Caco-2 (cell line): ENCODE measurements at regions not wholly inside any gene's neighbourhood (a gene's known extent, or its start where the extent isn't known, plus 50 kb on each side); places are given as distances from the start of the nearest gene placed in this dataset.
A peak's percentile ranks its signal among the peaks of the same experiment; 100 is the strongest.

Experiments
- BruUV-seq: library from RNA; stranded (reverse); fragments of 400-500 nt; replicated peaks from 2 replicates; lab custom pipeline; 2021; lab: Mats Ljungman, UMichigan
- CTCF ChIA-PET: fragments of 300-600 bp; sonication (Branson Sonifier 250); formaldehyde crosslinking; loops from one replicate; lab custom pipeline; 2022; ENCODE audit warnings: antibody characterized with exemption; lab: Charles Lee
- POLR2A ChIA-PET: fragments of 300-600 bp; sonication (Branson Sonifier 250); formaldehyde crosslinking; loops from one replicate; lab custom pipeline; 2022; ENCODE audit warnings: antibody characterized with exemption; lab: Charles Lee
- DNase-seq, 2 experiments: peaks; one replicate each; pipeline versions ENCODE4 v3.0.0 to v3.0.0-alpha.2; 2020 to 2022
- H3K27me3 ChIP-seq: replicated peaks from 2 replicates; pipeline ENCODE4 v1.6.0; 2011; ENCODE audit warnings: low read length; ENCODE audit not compliant: control insufficient read depth, insufficient read depth
- H3K36me3 ChIP-seq: 2 replicates; pipeline ENCODE4 v1.5.1; 2011; ENCODE audit warnings: low read length; ENCODE audit not compliant: control insufficient read depth, insufficient read depth
- H3K4me1 ChIP-seq: fragments of 250-450 bp; sonication (Bioruptor Pico); 2 replicates; pipeline ENCODE4 v1.5.1; 2020; ENCODE audit warnings: mild to moderate bottlenecking
- H3K4me3 ChIP-seq: 2 replicates; pipeline ENCODE4 v1.5.1; 2011; ENCODE audit warnings: low read depth, mild to moderate bottlenecking, control low read depth, low read length
- H3K9me3 ChIP-seq: fragments of 250-450 bp; sonication (Bioruptor Pico); 2 replicates; pipeline ENCODE4 v1.5.1; 2020; ENCODE audit warnings: mild to moderate bottlenecking, moderate library complexity
- H3K27ac Mint-ChIP-seq: one replicate; pipeline ENCODE4 v1.8.0; 2022; ENCODE audit warnings: mixed read lengths; ENCODE audit not compliant: unreplicated experiment
- H3K27me3 Mint-ChIP-seq: one replicate; pipeline ENCODE4 v1.8.0; 2022; ENCODE audit warnings: mixed read lengths; ENCODE audit not compliant: insufficient read depth, unreplicated experiment
- H3K36me3 Mint-ChIP-seq: one replicate; pipeline ENCODE4 v1.8.0; 2022; ENCODE audit warnings: mild to moderate bottlenecking, mixed read lengths; ENCODE audit not compliant: insufficient read depth, unreplicated experiment
- H3K4me1 Mint-ChIP-seq: one replicate; pipeline ENCODE4 v1.8.0; 2022; ENCODE audit warnings: low read depth, mixed read lengths; ENCODE audit not compliant: unreplicated experiment
- H3K4me3 Mint-ChIP-seq: one replicate; pipeline ENCODE4 v1.8.0; 2022; ENCODE audit warnings: mild to moderate bottlenecking, moderate library complexity, mixed read lengths; ENCODE audit not compliant: unreplicated experiment
- H3K9me3 Mint-ChIP-seq: one replicate; pipeline ENCODE4 v1.8.0; 2022; ENCODE audit warnings: mixed read lengths; ENCODE audit not compliant: unreplicated experiment
- intact Hi-C: fragments of 100-400 bp; cut with micrococcal nuclease; formaldehyde crosslinking; loops from one replicate; pipeline ENCODE4 v1.10.0; 2022; ENCODE audit not compliant: unreplicated experiment
- TF ChIP-seq, protein P1 (sequence below), 2 experiments: fragments of 200-600 bp in 1 of 2; IDR thresholded peaks; 1 replicate in 1 of 2; 2 replicates in 1 of 2; pipeline versions ENCODE4 v1.5.1 to v1.8.0; 2011 to 2022; ENCODE audit warnings: antibody characterized with exemption in 1 of 2, control low read depth in 1 of 2, inconsistent platforms in 1 of 2, low read depth in 1 of 2, low read length in 1 of 2, mild to moderate bottlenecking in 1 of 2, moderate library complexity in 1 of 2; ENCODE audit not compliant: insufficient read depth in 1 of 2, severe bottlenecking in 1 of 2, unreplicated experiment in 1 of 2

DNA sequence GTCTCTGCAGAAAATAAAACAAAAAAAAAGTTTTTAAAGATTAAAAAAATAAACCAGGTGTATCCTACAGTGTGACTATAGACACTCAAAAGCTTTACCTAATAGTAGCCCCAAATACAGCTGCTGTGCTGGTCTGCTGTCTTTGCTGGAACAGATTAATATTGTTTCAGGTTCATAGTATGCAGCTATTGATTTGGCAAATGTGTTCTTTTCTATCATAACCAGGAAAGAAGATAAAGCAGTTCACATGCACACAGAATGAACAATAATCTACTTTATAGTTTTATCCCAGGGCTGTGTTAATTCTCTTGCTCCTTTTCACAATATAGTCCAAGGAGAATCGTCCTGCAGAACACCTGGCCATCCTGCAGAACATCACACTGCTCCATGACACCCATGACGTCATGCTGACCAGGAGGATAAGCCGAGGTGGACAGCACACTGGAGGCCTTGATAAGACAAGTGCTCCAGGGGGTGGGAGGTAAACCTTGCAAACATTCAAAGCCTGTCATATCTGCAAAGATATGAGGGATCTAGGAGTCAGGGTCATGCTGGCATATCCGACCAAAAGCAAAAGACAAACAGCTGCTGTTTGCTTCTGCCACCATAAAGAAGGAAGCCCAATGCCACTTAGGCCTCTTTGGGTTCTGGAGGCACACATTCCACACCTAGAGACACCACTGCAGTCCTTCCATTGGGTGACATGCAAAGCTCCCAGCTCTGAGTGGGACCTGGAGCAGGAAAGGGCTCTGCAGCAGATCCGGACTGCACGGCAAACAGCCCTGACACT lies 86.1 kb upstream of the SLC2A1 start:
- TF ChIP-seq, protein P1, sequence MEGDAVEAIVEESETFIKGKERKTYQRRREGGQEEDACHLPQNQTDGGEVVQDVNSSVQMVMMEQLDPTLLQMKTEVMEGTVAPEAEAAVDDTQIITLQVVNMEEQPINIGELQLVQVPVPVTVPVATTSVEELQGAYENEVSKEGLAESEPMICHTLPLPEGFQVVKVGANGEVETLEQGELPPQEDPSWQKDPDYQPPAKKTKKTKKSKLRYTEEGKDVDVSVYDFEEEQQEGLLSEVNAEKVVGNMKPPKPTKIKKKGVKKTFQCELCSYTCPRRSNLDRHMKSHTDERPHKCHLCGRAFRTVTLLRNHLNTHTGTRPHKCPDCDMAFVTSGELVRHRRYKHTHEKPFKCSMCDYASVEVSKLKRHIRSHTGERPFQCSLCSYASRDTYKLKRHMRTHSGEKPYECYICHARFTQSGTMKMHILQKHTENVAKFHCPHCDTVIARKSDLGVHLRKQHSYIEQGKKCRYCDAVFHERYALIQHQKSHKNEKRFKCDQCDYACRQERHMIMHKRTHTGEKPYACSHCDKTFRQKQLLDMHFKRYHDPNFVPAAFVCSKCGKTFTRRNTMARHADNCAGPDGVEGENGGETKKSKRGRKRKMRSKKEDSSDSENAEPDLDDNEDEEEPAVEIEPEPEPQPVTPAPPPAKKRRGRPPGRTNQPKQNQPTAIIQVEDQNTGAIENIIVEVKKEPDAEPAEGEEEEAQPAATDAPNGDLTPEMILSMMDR (IDR thresholded peaks at IDR 0.05; ENCODE audit: insufficient read depth in 1 of 2, low read depth in 1 of 2, low read length in 1 of 2, severe bottlenecking in 1 of 2, unreplicated experiment in 1 of 2) = no peak
- Histone ChIP-seq H3K4me1 (peaks cover 65% of the 10 kb centered on the region), H3K9me3 (no peaks in the 10 kb centered on the region), H3K27me3 (no peaks in the 10 kb centered on the region), H3K36me3 (no peaks in the 10 kb centered on the region), H3K4me3 (no peak overlapping the region)
- peak overlapping the region; percentile 81 for H3K27ac Mint-ChIP-seq
- ChIA-PET POLR2A (interaction anchor here (0.5 to 1.1 kb wide), 2 partner anchors 34 to 36 kb away, joined by 3 to 5 read pairs; no protein-coding TSS in a partner anchor), CTCF (interaction anchor here (1.1 to 1.4 kb wide), 2 partner anchors 8 to 29 kb away, joined by 3 read pairs; no protein-coding TSS in a partner anchor)
- no peak overlapping the region for H3K4me3 Mint-ChIP-seq
- intact Hi-C loops = loop anchor here (2.0 kb wide), 2 partner anchors 36 to 64 kb away; no protein-coding TSS in a partner anchor
- no peaks in the 10 kb centered on the region for H3K27me3 Mint-ChIP-seq
- peaks cover 33% of the 10 kb centered on the region for H3K4me1 Mint-ChIP-seq
- no peaks in the 10 kb centered on the region for H3K9me3 Mint-ChIP-seq
- BruUV-seq = no TSS peak
- DNase-seq = peak; percentile 76 to 88
- peaks cover 5% of the 10 kb centered on the region for H3K36me3 Mint-ChIP-seq

DNA sequence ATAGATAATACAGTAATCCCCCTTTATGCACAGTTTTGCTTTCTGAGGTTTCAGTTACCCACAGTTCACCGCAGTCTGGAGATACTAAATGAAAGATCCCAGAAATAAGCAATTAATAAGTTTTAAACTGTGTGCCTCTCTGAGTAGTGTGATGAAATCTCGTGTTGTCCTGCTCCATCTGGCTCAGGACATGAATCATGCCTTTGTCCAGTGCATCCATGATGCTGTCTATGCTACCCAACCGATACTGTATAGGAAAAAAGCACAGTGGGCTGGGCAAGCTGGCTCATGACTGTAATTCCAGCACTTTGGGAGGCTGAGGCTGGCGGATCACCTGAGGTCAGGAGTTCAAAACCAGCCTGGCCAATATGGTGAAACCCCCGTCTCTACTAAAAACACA lies 85.0 kb upstream of the SLC2A1 start:
- CTCF ChIA-PET = no interaction called here

DNA sequence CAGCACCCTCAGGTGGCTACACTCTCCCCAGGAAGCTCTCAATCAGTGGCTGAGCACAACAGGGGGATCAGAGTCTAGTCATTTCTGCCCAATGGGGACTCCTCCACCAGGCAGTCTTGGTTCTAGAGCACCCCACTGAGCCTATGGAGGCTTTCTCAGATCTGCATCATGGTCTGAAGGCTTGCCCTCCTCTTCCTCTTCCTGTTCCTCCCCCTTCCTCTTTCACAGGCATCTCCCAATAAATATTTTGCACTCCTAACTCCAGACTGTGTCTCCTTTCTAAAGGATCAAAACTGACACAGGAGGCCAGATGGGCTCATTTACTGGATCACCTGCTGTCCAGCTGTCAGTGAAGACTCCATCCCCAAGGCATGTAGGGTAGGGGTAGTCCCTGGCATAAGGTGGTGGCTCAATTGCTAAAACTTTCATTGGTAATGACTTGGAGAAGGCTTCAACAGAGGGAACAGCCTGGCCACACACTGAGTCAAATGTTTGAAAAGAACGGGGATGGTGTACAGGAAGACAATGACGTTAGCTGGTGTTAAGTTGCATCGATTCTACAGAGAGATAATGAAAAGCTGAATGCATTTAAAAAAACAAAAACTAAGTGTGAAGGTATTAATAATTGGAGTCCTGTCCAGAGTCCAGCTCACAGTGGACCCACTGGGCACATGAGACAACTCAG lies 84.2 kb upstream of the SLC2A1 start:
- peak overlapping the region; percentile 31 for H3K27ac Mint-ChIP-seq
- ChIA-PET CTCF (no interaction called here), POLR2A (no interaction called here)
- intact Hi-C loops = no loop called here
- no peaks in the 10 kb centered on the region for H3K9me3 Mint-ChIP-seq
- peaks cover 18% of the 10 kb centered on the region for H3K4me1 Mint-ChIP-seq
- no peak overlapping the region for H3K4me3 Mint-ChIP-seq
- Histone ChIP-seq H3K4me3 (no peak overlapping the region), H3K27me3 (no peaks in the 10 kb centered on the region), H3K9me3 (no peaks in the 10 kb centered on the region), H3K4me1 (peaks cover 70% of the 10 kb centered on the region), H3K36me3 (no peaks in the 10 kb centered on the region)
- BruUV-seq = no TSS peak
- H3K27me3 Mint-ChIP-seq = no peaks in the 10 kb centered on the region
- DNase-seq = no peak
- TF ChIP-seq, protein P1 (IDR thresholded peaks at IDR 0.05; ENCODE audit: insufficient read depth in 1 of 2, low read depth in 1 of 2, low read length in 1 of 2, severe bottlenecking in 1 of 2, unreplicated experiment in 1 of 2) = no peak
- H3K36me3 Mint-ChIP-seq = peaks cover 5% of the 10 kb centered on the region

More for the DNA sequence above, 85.0 kb upstream of the SLC2A1 start:
- Histone ChIP-seq H3K27me3 (no peaks in the 10 kb centered on the region), H3K4me3 (no peak overlapping the region), H3K36me3 (no peaks in the 10 kb centered on the region), H3K9me3 (no peaks in the 10 kb centered on the region), H3K4me1 (peaks cover 65% of the 10 kb centered on the region)
- no TSS peak for BruUV-seq
- TF ChIP-seq, protein P1 (IDR thresholded peaks at IDR 0.05; ENCODE audit: insufficient read depth in 1 of 2, low read depth in 1 of 2, low read length in 1 of 2, severe bottlenecking in 1 of 2, unreplicated experiment in 1 of 2) = no peak
- peaks cover 5% of the 10 kb centered on the region for H3K36me3 Mint-ChIP-seq
- DNase-seq = no peak
- H3K27ac Mint-ChIP-seq = peak overlapping the region; percentile 81
- intact Hi-C loops = loop anchor here (2.0 kb wide), 2 partner anchors 35 to 63 kb away; no protein-coding TSS in a partner anchor
- H3K27me3 Mint-ChIP-seq = no peaks in the 10 kb centered on the region
- no peaks in the 10 kb centered on the region for H3K9me3 Mint-ChIP-seq
- POLR2A ChIA-PET = no interaction called here
- no peak overlapping the region for H3K4me3 Mint-ChIP-seq
- H3K4me1 Mint-ChIP-seq = peaks cover 24% of the 10 kb centered on the region
